ENCODE measurements at regions not wholly inside any gene's neighbourhood (a gene's known extent, or its start where the extent isn't known, plus 50 kb on each side); places are given as distances from the start of the nearest gene placed in this dataset.

- TF ChIP-seq CTBP1 (IDR thresholded peaks at IDR 0.05; ENCODE audit: borderline replicate concordance) (no peak), TARDBP (IDR thresholded peaks at IDR 0.05) (no peak), FOXA1 (IDR thresholded peaks at IDR 0.05) (no peak), SUZ12 (IDR thresholded peaks at IDR 0.05) (no peak), ELF4 (IDR thresholded peaks at IDR 0.05) (no peak), ARNT (IDR thresholded peaks at IDR 0.05) (no peak), FOXK2 (IDR thresholded peaks at IDR 0.05) (no peak), HDGF (IDR thresholded peaks at IDR 0.05; ENCODE audit: borderline replicate concordance) (no peak), FOXM1 (IDR thresholded peaks at IDR 0.05; ENCODE audit: borderline replicate concordance) (no peak), LEF1 (IDR thresholded peaks at IDR 0.05; ENCODE audit: borderline replicate concordance) (no peak), BHLHE40 (IDR thresholded peaks at IDR 0.05; ENCODE audit: borderline replicate concordance) (no peak)
- TF ChIP-seq, protein P1, sequence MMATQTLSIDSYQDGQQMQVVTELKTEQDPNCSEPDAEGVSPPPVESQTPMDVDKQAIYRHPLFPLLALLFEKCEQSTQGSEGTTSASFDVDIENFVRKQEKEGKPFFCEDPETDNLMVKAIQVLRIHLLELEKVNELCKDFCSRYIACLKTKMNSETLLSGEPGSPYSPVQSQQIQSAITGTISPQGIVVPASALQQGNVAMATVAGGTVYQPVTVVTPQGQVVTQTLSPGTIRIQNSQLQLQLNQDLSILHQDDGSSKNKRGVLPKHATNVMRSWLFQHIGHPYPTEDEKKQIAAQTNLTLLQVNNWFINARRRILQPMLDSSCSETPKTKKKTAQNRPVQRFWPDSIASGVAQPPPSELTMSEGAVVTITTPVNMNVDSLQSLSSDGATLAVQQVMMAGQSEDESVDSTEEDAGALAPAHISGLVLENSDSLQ (IDR thresholded peaks at IDR 0.05), result no peak
- DNase-seq (ENCODE audit: extremely low spot score), result no peak
- CTCF ChIA-PET, result interaction anchor here (0.6 to 3.6 kb wide), 3 partner anchors 954 to 1409 kb away, joined by 3 to 25 read pairs (median 3); no protein-coding TSS in a partner anchor
- POLR2A ChIA-PET, result no interaction called here
Measured at GRCh38 chr7:13282377-13282980, 595.0 kb downstream of the ARL4A start.

- CTCF ChIA-PET, result no interaction called here
- POLR2A ChIA-PET, result no interaction called here
- no peak for TF ChIP-seq FOXK2 (IDR thresholded peaks at IDR 0.05)
- no peak for TF ChIP-seq BHLHE40 (IDR thresholded peaks at IDR 0.05; ENCODE audit: borderline replicate concordance)
- no peak for TF ChIP-seq LEF1 (IDR thresholded peaks at IDR 0.05; ENCODE audit: borderline replicate concordance)
- TF ChIP-seq ZNF384 (IDR thresholded peaks at IDR 0.05), result no peak
- DNase-seq (ENCODE audit: extremely low spot score), result no peak
Measured at GRCh38 chr7:13286916-13287315, 599.5 kb downstream of the ARL4A start.

GRCh38 chr7:13288516-13288915, 601.1 kb downstream of the ARL4A start:
- TF ChIP-seq FOXM1 (IDR thresholded peaks at IDR 0.05; ENCODE audit: borderline replicate concordance), result no peak
- no peak for TF ChIP-seq BHLHE40 (IDR thresholded peaks at IDR 0.05; ENCODE audit: borderline replicate concordance)
- no peak for TF ChIP-seq ARNT (IDR thresholded peaks at IDR 0.05)
- TF ChIP-seq LEF1 (IDR thresholded peaks at IDR 0.05; ENCODE audit: borderline replicate concordance), result no peak
- no peak for TF ChIP-seq SP1 (IDR thresholded peaks at IDR 0.05)
- no peak for TF ChIP-seq ZNF384 (IDR thresholded peaks at IDR 0.05)
- no peak for TF ChIP-seq FOXK2 (IDR thresholded peaks at IDR 0.05)
- TF ChIP-seq SUZ12 (IDR thresholded peaks at IDR 0.05), result no peak
- TF ChIP-seq NFRKB (IDR thresholded peaks at IDR 0.05), result no peak
- TF ChIP-seq TARDBP (IDR thresholded peaks at IDR 0.05), result no peak
- no peak for TF ChIP-seq ELF4 (IDR thresholded peaks at IDR 0.05)
- TF ChIP-seq, protein P1 (IDR thresholded peaks at IDR 0.05), result no peak
- TF ChIP-seq CTBP1 (IDR thresholded peaks at IDR 0.05; ENCODE audit: borderline replicate concordance), result no peak
- no peak for TF ChIP-seq L3MBTL2 (conservative IDR thresholded peaks at IDR 0.05)
- TF ChIP-seq HDGF (IDR thresholded peaks at IDR 0.05; ENCODE audit: borderline replicate concordance), result no peak
- TF ChIP-seq FOXA1 (IDR thresholded peaks at IDR 0.05), result no peak
- ChIA-PET CTCF (interaction anchor here (0.6 kb wide), 2 partner anchors 71 to 1403 kb away, joined by 3 to 4 read pairs; no protein-coding TSS in a partner anchor), POLR2A (no interaction called here)
- no peak for DNase-seq (ENCODE audit: extremely low spot score)

DNA sequence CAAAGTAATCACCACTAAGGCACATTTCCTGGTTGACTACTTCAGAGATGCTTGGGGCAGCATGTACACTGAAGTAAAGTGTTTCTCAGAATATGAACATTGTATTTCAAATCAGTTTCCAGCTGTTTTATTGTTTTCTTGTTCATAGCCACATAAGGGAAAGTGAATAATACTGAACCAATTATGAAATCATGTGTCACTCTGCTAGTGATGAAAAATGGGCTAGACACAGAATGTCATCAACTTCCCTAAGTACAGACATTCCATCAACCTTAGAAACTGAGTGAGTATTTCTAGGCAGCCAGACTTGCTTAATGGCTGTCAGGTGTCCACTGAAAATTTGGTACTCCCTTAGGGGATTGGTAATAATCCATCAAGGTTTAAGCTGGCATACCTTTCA, 603.5 kb downstream of the ARL4A start:
- POLR2A ChIA-PET, result no interaction called here
- CTCF ChIA-PET, result no interaction called here
- TF ChIP-seq, protein P1 (IDR thresholded peaks at IDR 0.05), result peak; percentile 44; the same call in 1 of the 2 replicates
- TF ChIP-seq HDGF (IDR thresholded peaks at IDR 0.05; ENCODE audit: borderline replicate concordance) (no peak), BHLHE40 (IDR thresholded peaks at IDR 0.05; ENCODE audit: borderline replicate concordance) (no peak), ELF4 (IDR thresholded peaks at IDR 0.05) (no peak)
- no peak for DNase-seq (ENCODE audit: extremely low spot score)

GRCh38 chr7:13293264-13294002, 606.0 kb downstream of the ARL4A start:
- ChIA-PET CTCF (no interaction called here), POLR2A (no interaction called here)
- no peak for DNase-seq (ENCODE audit: extremely low spot score)
- TF ChIP-seq L3MBTL2 (conservative IDR thresholded peaks at IDR 0.05) (no peak), HDGF (IDR thresholded peaks at IDR 0.05; ENCODE audit: borderline replicate concordance) (no peak), SUZ12 (IDR thresholded peaks at IDR 0.05) (no peak), BHLHE40 (IDR thresholded peaks at IDR 0.05; ENCODE audit: borderline replicate concordance) (no peak)
- TF ChIP-seq, protein P1 (IDR thresholded peaks at IDR 0.05), result no peak

DNA sequence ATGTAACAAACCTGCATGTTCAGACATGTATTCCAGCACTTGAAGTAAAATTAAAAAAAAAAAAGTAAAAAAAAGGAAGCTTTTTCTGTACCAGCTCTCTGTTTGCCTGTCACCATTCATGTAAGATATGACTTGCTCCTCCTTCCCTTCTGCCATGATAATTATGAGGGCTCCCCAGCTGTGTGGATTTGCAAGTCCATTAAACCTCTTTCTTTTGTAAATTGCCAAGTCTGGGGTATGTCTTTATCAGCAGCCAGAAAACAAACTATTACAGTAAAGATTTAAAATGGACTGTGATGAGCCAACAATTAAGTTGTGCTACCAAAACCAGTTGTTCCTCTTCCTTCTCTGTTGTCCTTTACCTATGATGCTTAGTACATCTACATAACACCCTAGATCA, 619.6 kb downstream of the ARL4A start:
- no peak for TF ChIP-seq L3MBTL2 (conservative IDR thresholded peaks at IDR 0.05)
- TF ChIP-seq NFRKB (IDR thresholded peaks at IDR 0.05), result no peak
- no peak for TF ChIP-seq FOXM1 (IDR thresholded peaks at IDR 0.05; ENCODE audit: borderline replicate concordance)
- ChIA-PET CTCF (no interaction called here), POLR2A (no interaction called here)
- no peak for DNase-seq (ENCODE audit: extremely low spot score)

All from HEK293T (cell line).